Hepatocyte (in vitro differentiated cells): ENCODE measurements at regions not wholly inside any gene's neighbourhood (a gene's known extent, or its start where the extent isn't known, plus 50 kb on each side); places are given as distances from the start of the nearest gene placed in this dataset.

ENCODE experiments used
- DNase-seq: peaks from one replicate; pipeline ENCODE4 v3.0.0-alpha.2; 2016; ENCODE audit warnings: low spot score
- H2AFZ ChIP-seq: fragments of 200-600 bp; sonication (generic); 2 replicates; pipeline ENCODE4 v1.6.0; 2016; ENCODE audit warnings: antibody characterized with exemption, mild to moderate bottlenecking
- H3K27ac ChIP-seq: fragments of 200-600 bp; sonication (generic); 2 replicates; pipeline ENCODE4 v1.5.1; 2016; ENCODE audit warnings: mild to moderate bottlenecking
- H3K27me3 ChIP-seq: fragments of 200-600 bp; sonication (generic); 2 replicates; pipeline ENCODE4 v1.6.1; 2016
- H3K36me3 ChIP-seq: fragments of 200-600 bp; sonication (generic); replicated peaks from 2 replicates; pipeline ENCODE4 v1.5.1; 2016; ENCODE audit warnings: low read depth; ENCODE audit not compliant: insufficient read depth
- H3K4me1 ChIP-seq: fragments of 200-600 bp; sonication (generic); 2 replicates; pipeline ENCODE4 v1.5.1; 2016; ENCODE audit warnings: mild to moderate bottlenecking, moderate library complexity; ENCODE audit not compliant: insufficient read depth
- H3K4me2 ChIP-seq: fragments of 200-600 bp; sonication (generic); 2 replicates; pipeline ENCODE4 v1.6.0; 2016
- H3K4me3 ChIP-seq: fragments of 200-600 bp; sonication (generic); 2 replicates; pipeline ENCODE4 v1.5.1; 2016; ENCODE audit warnings: mild to moderate bottlenecking
- H3K79me2 ChIP-seq: fragments of 200-600 bp; sonication (generic); 2 replicates; pipeline ENCODE4 v1.6.0; 2017; ENCODE audit warnings: mild to moderate bottlenecking
- H3K9me2 ChIP-seq: fragments of 200-600 bp; sonication (generic); replicated peaks from 2 replicates; pipeline ENCODE4 v1.6.0; 2017; ENCODE audit warnings: mild to moderate bottlenecking; ENCODE audit not compliant: insufficient read depth
- H3K9me3 ChIP-seq: fragments of 200-600 bp; sonication (generic); 2 replicates; pipeline ENCODE4 v1.5.1; 2016; ENCODE audit warnings: low read depth, mild to moderate bottlenecking
- H4K20me1 ChIP-seq: fragments of 200-600 bp; sonication (generic); 2 replicates; pipeline ENCODE4 v1.6.0; 2016; ENCODE audit warnings: mild to moderate bottlenecking; ENCODE audit not compliant: insufficient read depth, poor library complexity, severe bottlenecking
- CTCF ChIP-seq: fragments of 200-600 bp; sonication (generic); IDR thresholded peaks from 2 replicates; pipeline ENCODE4 v1.5.1; 2016; ENCODE audit warnings: antibody characterized with exemption, mild to moderate bottlenecking; ENCODE audit not compliant: poor library complexity
- EZH2 ChIP-seq: fragments of 200-600 bp; sonication (generic); IDR thresholded peaks from 2 replicates; pipeline ENCODE4 v1.6.1; 2016; ENCODE audit warnings: antibody characterized with exemption, mild to moderate bottlenecking, borderline replicate concordance
- EZH2phosphoT487 ChIP-seq: fragments of 200-600 bp; sonication (generic); IDR thresholded peaks from one replicate; pipeline ENCODE4 v1.6.1; 2018; ENCODE audit warnings: antibody characterized with exemption, mild to moderate bottlenecking, low read depth, moderate library complexity; ENCODE audit not compliant: unreplicated experiment, severe bottlenecking
- WGBS: methylation state at CpG from one replicate; pipeline ENCODE4 v1.1.6; 2016; ENCODE audit warnings: low lambda C conversion rate; ENCODE audit errors: missing lambda C conversion rate; 5-methylcytosine and 5-hydroxymethylcytosine counted together

- Histone ChIP-seq H2AFZ (no peak overlapping the region), H3K9me3 (no peaks in the 10 kb centered on the region), H3K4me1 (no peaks in the 10 kb centered on the region), H3K79me2 (no peaks in the 10 kb centered on the region), H3K27ac (no peak overlapping the region), H3K9me2 (no peaks in the 10 kb centered on the region), H3K36me3 (no peaks in the 10 kb centered on the region), H4K20me1 (no peaks in the 10 kb centered on the region), H3K27me3 (peaks cover 9% of the 10 kb centered on the region), H3K4me2 (no peak overlapping the region), H3K4me3 (no peak overlapping the region)
- DNase-seq, result no peak
- TF ChIP-seq CTCF (no peak), EZH2phosphoT487 (no peak), EZH2 (no peak)
- WGBS, result 82% methylated on average over 10 of the region's 10 CpGs
These were observed 83.0 kb downstream of the ISX start for GRCh38 chr22:35148866-35149548.

- 55% methylated on average over 22 of the region's 22 CpGs for WGBS
- Histone ChIP-seq H3K27me3 (peaks cover 9% of the 10 kb centered on the region), H2AFZ (no peak overlapping the region), H3K4me1 (no peaks in the 10 kb centered on the region), H3K4me3 (no peak overlapping the region), H3K79me2 (no peaks in the 10 kb centered on the region), H3K4me2 (no peak overlapping the region), H3K9me3 (no peaks in the 10 kb centered on the region), H3K27ac (no peak overlapping the region), H4K20me1 (no peaks in the 10 kb centered on the region), H3K36me3 (no peaks in the 10 kb centered on the region), H3K9me2 (no peaks in the 10 kb centered on the region)
- TF ChIP-seq CTCF (peak; percentile 87), EZH2phosphoT487 (no peak)
- peak; percentile 71 for DNase-seq
These were observed 84.5 kb downstream of the ISX start for GRCh38 chr22:35150183-35151107.

- H3K36me3 ChIP-seq, result no peaks in the 10 kb centered on the region
- no peak overlapping the region for H3K4me3 ChIP-seq
- no peak overlapping the region for H3K27ac ChIP-seq
- TF ChIP-seq EZH2phosphoT487, result no peak
- TF ChIP-seq CTCF, result no peak
- no peak for TF ChIP-seq EZH2
- H3K79me2 ChIP-seq, result no peaks in the 10 kb centered on the region
- H3K9me2 ChIP-seq, result no peaks in the 10 kb centered on the region
- no peaks in the 10 kb centered on the region for H3K4me1 ChIP-seq
- no peak for DNase-seq
- H3K27me3 ChIP-seq, result peaks cover 9% of the 10 kb centered on the region
- H2AFZ ChIP-seq, result no peak overlapping the region
- 74% methylated on average over 8 of the region's 8 CpGs for WGBS
- no peak overlapping the region for H3K4me2 ChIP-seq
- no peaks in the 10 kb centered on the region for H4K20me1 ChIP-seq
- H3K9me3 ChIP-seq, result no peaks in the 10 kb centered on the region
These were observed 86.4 kb downstream of the ISX start for GRCh38 chr22:35152316-35152715.
